Right renal pelvis (tissue), 4 donors: ENCODE measurements at regions not wholly inside any gene's neighbourhood (a gene's known extent, or its start where the extent isn't known, plus 50 kb on each side); places are given as distances from the start of the nearest gene placed in this dataset.
"Not testable (repeated sequence)": the region's sequence is repeated elsewhere in the genome, so short reads cannot be mapped to it uniquely, and the experiment has no call there.

Experiments
- DNase-seq, 4 donors: peaks; one replicate each; pipeline ENCODE4 v3.0.0-alpha.2; 2013; ENCODE audit warnings: low read depth in 4 of 4, low spot score in 3 of 4, missing footprints in 1 of 4

DNA sequence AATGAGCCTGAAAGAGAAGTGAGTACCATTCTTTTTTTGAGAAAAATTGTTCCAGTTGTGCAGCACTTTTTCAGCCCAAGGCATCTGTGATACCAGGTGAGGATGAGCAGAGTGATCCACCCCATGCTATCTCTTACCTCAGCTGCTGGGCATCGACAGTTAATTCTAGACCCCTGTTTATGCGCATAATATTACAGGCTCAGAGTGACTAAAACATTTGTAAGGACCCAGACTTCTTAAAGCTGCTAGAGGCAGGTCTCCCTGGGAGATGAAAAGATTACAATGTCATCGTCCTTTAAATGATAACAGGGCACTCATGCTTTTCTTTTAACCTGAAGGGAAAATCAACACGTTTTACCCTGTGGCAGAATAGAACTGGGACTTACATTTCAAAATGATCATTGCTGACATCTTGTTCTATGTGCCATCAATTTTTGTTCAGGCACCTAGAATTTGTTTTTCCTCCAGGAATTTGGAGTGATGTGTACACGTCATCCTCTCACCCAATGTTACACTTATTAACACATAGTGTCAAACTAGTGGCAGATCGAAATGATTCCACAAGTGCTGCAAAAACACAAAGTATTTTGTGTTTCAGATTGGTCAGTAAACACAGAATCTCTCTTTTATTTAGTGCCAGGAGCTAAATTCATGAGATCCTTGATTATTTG lies 684.6 kb downstream of the UTRN start:
- no peak for DNase-seq

DNA sequence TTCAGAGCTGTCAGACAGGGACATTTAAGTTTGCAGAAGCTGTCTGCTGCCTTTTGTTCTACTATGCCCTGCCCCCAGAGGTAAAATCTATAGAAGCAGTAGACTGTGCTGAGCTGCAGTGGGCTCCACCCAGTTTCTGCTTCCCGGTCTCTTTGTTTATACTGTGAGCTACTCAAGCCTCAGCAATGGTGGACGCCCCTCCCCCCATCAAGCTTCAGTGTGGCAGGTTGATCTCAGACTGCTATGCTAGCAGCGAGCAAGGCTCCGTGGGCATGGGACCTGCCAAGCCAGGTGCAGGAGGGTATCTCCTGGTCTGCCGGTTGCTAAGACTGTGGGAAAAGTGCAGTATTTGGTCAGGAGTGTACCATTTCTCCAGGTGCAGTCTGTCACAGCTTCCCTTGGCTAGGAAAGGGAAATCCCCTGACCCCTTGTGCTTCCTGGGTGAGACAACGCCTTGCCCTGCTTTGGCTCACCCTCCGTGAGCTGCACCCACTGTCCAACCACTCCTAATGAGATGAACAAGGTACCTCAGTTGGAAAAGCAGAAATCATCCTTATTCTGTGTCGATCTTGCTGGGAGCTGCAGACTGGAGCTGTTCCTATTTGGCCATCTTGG lies 692.2 kb downstream of the UTRN start:
- DNase-seq = not testable (repeated sequence)

DNA sequence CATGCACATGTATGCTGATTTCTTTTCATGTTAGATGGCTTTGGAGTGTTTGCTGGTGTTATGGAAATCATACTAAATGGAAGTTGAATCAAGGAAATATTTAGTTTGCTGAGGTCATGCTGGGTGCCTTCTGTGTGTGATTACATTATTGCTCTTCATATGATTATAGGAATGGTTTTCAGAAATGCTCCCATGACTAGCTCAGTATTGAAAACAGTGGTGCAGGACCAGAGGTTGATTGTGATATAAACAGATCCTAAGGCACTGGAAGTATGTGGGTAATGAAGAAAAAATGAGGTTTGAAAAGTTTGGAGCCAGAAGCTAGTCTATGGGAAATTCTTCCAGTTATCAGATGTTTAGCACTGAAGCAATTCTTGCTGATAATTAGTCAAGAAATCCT lies 693.1 kb downstream of the UTRN start:
- DNase-seq = no peak

DNA sequence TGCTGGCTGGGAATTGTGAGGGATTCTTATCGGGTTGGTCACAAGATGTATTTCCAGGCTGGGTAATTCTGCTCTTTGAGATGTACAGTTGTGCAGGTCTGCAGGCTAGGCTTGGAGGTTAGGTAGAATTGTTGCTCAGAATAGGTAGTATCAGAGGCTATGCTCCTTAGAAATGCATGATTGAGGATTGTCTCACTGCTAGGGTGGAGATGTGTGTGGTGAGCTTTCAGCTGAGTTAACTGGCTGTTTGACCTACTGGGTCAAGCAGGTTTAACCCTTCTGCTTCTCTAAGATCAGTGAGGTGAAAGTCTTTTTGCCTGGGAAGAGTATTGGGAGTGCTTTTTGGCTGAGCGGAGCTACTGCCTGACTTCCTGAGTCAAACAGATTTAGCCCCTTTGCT lies 701.1 kb downstream of the UTRN start:
- DNase-seq = no peak

DNA sequence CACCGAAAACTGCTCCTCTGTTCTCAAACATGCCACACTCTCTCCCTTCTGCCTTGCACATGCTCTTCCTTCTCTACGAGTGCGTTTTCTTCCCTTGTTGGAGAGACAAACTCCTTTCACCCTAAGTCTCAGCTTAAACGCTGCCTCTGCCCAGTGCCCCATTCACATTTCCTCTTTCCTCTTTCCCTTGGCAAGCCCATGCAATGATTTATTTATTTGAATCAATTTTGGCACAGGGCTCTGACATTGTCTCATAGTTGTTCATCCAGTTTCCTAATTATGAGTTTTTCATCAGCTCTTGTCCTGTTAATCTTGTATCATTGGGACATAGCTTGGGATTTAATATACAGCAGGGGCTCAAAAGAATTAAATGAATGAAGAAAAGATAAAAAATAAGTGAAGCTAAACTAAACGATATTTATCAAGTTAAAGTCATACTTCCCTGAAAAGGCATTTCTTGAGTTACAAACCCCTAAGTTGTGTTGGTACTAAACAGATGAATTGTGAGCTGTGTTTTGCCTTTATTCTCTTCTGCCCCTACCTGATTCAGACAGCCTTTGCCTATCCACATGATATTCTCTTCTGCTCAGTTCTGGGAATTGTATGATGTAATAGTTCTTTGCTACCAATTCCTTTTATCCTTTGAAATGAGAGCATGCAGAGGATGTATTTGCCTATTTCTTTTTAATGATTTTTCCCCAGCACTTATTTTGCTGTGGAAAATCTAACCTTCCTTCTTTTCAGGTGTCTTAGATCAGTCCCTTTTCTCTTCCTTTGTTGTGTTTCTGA lies 704.4 kb downstream of the UTRN start:
- DNase-seq = no peak

DNA sequence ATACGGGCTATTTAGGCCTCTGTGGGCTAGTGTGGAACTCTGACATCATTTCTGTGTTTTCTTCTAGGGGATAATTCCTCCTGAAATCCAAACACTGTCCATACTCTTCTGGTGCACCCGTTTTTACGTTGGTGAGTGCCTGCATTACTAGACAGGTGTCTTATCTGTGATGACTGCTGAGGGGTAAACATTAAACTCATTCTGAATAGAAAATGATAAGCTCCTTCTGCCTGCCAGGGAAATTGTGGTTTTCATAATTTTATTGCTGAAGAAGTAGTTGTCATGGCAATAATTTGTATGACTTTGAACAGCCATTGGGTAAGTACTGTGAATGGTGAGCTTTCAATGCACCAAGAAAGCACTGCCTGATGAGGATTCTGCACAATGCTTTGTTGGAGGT lies 705.6 kb downstream of the UTRN start:
- DNase-seq = no peak

DNA sequence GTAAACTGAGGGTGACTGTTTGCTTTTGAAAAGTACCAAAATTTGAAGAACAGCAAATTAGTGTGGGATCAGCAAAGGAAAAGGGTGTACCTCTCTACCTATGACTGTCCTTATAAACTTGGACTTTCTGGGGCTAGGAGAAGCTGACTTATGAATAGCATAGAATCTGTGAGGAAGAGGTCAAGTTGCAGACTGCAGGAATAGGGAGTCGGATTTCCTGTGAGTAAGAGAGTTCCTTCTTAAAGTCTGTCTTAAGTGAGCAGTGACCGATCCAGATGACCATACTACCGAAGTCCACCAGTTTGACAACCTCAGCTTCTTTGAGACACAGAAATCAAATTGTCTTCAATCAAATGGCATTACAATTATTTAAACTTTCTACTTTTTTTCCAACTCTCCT lies 708.7 kb downstream of the UTRN start:
- no peak for DNase-seq

DNA sequence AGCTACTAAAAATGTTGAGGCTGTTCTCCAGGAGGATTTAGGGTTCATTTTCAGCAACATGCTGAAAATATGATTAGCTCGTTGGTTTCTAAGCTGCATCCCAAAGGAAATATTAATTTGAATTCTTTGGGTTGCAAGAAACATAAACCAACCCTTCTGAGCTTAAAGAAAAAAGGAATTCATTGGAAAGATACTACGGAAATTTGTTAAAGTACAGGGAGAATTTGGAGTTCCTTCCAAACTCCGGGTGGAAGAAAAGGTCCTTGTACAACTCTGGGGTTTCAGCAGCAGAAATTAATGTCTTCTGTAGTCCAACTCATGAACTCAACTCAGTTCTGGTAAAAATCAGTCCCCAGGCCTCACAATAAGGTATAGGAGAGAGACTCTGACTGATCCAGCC lies 712.9 kb downstream of the UTRN start:
- DNase-seq = no peak

DNA sequence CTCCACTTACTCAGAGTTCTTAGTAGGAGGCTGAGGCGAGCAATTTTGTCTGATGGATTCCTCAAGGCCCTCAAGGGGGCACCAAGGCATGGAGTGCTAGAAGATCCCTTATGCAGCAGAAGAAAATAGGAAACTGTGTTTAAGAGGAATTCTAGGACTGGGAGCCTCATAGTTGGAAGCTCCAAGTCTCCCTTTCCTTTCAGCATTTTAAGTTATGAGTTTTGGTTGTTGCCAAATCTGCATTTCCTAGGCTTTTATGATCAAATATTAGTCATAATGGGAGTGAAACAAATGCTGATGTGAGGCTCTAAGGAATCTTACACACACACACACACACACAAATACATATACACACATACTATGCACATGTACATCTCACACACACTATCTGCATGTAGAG lies 714.0 kb downstream of the UTRN start:
- no peak for DNase-seq

DNA sequence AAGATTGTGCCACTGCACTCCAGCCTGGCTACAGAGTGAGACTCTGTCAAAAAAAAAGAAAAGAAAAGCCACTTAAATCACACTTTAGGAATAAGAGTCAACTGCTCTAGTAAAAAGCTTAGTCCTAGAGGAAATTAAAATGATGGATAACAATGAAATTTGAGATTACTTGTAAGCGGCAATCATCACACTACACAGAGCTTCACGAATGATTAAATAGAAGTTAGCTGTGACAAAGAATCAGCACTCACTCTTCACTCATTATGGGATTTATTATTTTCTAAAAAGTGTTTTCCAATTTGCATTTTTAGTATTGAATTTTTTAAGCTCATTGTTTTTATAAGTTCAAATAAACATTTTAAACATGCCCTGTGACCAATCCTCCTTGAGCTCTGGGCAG lies 718.0 kb downstream of the UTRN start:
- peak in 1 of 4 donors; percentile 31 for DNase-seq

DNA sequence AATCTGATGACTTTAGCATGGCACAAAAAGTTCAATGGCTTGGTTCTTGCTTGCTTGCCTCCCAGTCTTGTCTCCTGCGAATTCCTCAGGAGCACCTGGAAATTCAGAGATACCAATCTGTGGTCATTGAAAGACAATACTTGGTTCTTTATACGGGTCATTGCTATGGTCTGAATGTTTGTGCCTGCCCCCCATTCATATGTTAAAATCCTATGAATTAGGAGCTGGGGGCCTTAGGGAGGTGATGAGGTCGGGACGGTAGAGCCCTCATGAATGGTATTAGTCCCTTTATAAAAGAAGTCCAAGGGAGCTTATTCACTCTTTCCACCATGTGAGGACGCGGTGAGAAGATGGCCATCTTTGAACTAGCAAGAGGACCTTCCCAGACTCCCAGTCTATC lies 721.8 kb downstream of the UTRN start:
- no peak for DNase-seq

DNA sequence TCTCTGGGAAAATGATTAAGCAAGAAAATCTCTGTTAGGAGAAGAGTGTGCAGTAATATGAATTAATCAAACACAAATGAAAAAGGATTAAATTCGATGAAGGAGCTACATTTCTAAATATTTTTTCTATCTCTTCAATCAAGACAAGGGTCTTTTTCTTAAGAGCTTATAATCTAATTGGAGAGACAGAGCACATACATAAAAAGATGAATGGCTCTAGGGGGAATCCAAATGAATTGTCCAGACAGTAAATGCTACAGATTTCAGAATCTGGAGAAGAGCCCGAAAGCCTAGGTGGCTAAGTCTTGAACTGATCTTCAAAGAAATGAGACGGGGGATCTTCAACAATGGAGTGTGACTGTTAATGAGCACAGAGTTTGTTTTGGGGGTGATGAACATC lies 723.6 kb downstream of the UTRN start:
- DNase-seq = no peak

DNA sequence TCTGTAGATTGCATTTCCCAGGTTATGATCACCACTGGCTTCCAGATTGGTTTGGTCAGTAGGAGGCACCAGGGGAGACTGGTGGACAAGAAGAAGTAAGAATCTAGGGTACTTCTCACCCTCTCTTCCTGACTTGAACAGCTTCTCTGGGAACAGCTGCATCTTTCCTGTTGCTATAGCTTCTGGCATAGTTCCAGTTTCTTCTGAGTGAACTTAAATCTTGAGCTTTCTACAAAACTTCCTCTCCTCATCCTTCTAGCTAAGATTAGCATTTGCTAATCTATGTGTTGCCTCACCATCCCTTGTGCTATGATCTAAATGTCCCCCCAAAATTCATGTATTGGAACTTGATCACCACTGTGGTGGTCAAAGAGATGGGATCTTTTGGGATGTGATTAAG lies 724.6 kb downstream of the UTRN start:
- no peak for DNase-seq

DNA sequence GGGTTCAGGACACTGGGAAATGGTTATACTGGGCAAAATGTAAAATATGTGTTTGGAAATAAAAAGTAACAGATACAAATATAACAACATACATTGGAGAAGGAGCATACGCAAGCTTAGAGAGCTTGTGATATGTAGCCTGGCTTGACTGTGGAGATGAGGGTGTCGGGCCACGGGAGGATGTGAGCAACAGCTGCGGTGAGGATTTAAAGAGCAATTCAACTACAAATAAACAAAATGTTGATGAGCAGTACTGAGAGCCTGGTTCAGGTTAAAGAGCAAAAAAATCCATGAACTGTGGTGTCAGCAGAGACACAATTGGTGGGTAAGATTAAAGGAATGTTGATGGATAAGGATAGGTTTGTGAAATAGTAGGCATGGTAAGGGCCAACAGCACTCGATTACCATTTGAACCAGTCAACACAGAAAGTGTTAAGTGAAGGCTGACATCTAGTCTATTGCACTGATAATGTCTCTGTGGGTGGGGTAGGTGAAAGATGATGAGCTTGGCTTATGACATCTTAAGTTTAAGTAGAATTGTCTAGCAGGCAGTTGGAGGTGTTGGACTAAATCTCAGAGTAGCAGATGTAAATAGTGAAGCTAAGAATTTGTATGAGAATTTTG lies 723.2 kb downstream of the EPM2A start:
- no peak for DNase-seq

DNA sequence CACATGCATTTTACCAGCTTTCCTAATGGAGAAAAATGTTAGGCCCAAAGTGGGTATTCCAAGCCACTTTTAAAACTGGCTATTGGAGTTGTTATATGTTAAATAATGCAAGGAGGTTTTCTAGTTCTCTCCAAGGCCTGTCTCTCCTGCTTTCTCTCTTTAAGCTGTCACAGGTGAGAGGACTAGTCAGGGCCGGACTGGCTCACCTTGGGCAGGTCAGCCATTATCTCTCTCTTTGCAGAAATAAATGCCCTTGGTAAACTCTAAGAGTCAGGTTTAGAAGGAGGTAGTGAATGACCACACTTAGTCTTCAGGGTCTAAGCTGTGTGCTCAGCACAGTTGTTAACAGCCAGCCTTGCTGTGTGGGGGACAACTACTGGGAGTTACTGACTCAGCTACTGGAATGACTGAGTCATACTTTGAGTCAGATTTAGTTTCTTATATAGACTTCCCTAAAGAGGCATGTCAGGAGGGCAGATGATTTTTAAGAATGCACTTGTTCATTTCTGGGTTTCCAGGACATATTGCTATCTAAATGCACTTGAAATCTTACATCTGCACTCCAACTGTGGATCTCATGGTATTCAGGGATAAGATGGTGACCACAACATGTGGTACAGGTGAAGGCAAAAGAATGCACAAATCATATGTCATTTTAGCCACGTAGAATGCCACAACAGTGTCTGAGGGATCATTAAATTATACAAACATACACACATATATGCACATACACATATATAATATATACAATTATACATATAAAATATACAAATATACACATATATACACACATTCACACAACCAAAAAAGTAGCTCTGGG lies 719.4 kb downstream of the EPM2A start:
- no peak for DNase-seq

DNA sequence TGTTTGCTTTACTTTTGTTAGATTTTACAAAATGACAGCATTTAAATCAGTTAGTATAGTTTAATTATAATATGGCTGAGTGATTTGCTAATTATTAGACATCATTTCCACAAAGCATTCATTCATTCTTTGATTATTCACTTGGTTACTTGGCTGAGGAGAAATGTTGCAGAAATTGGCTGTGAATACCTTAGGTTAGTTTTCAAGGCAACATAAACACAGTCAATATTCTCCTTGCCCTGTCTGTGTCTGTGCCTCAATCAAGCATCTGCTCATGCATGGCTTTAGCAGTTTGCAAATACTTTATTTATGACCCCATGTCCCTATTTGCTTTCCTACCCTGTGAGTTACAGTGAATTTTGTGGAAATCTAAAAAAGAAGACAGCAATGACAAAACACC lies 718.3 kb downstream of the EPM2A start:
- no peak for DNase-seq

DNA sequence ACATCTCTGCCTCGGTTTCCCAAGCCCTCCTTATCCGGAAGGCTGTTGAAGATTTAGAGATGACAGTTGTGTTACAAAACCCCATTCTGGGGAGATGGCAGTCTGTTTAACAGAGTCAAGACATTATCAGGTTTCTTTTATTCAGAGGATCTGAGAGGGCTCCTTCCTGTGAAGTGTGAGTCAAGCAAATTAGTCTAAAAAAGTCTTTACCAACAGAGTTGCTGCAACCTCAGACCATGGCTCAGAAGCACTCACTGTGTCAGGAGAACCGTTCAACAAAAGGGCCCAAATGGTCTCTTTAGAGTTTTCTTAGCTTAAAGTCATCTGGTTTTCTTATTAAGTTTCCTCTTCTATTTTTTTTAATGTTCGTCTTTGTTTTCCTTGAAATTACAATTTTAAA lies 717.8 kb downstream of the EPM2A start:
- DNase-seq = no peak

DNA sequence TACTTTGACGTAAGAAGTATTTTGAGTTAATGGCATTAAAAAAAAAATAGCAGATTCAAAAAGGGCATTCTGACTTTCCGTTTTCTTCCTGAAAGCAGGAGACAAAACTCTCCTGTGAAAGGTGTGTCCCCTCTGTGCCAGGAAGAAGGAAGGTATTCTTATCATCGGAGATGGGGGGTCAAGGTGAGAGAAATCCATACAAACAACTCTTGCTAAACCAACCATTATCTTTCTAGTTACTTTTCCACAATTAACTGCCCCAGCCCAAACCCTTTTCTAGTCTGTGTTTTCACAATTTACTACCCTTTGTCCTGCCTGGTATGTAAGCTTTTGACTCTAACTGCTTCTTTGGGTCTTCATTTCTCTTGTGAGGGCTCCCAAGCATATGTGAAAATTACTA lies 717.3 kb downstream of the EPM2A start:
- no peak for DNase-seq

DNA sequence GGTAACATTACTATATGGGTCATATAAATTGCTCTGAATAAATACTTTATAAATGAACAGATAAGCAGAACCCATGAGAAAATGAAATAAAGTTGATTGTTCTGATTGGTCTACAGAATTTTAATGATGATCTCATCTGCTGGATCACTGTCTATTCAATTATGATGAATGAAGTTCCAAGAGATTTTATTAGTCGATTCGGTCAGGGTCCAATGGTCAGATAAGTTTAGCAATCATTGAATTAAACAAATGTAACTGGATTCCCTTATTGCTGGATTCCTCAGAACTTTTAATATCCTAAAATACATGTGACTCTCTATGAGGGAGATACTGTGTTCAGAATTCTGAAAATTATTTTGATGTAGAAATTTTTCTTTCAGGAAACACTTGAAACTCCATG lies 715.2 kb downstream of the EPM2A start:
- DNase-seq = no peak

DNA sequence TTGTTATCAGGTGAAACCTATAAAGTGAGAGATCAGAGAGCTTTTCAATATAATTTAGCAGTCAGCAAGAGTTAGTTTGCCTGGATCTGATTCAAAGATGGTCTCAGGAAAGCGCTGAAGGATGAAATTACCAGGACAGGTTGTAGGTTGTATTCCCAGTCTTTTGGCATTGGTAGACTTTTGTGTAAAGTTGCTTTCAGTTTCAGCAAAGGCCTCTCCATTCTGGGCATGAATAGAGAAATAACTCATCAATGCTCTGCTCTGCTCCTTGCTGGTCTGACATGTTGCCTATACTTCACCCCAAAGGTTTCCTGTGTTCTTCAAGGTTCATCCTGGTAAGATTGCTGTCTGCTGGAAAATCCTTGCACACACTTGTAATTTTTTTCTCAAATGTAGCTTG lies 714.8 kb downstream of the EPM2A start:
- DNase-seq = no peak
